Astrocyte of the spinal cord (primary cell): ENCODE measurements at regions not wholly inside any gene's neighbourhood (a gene's known extent, or its start where the extent isn't known, plus 50 kb on each side); places are given as distances from the start of the nearest gene placed in this dataset.

Experiments used
- DNase-seq: peaks from one replicate; pipeline ENCODE4 v3.0.0; 2011; ENCODE audit warnings: low read depth, low spot score
- H3K4me3 ChIP-seq: 2 replicates; pipeline ENCODE4 v1.5.1; 2011; ENCODE audit warnings: low read depth, mild to moderate bottlenecking, low read length, moderate library complexity
- in situ Hi-C: cut with HindIII; loops from 2 replicates; pipeline ENCODE4 v1.10.0; 2017; ENCODE audit warnings: low sequenced_read_pairs
- TF ChIP-seq, protein P1 (sequence below): IDR thresholded peaks from 2 replicates; pipeline ENCODE4 v1.5.1; 2012; ENCODE audit warnings: low read depth, mild to moderate bottlenecking, low read length, inconsistent platforms

DNA sequence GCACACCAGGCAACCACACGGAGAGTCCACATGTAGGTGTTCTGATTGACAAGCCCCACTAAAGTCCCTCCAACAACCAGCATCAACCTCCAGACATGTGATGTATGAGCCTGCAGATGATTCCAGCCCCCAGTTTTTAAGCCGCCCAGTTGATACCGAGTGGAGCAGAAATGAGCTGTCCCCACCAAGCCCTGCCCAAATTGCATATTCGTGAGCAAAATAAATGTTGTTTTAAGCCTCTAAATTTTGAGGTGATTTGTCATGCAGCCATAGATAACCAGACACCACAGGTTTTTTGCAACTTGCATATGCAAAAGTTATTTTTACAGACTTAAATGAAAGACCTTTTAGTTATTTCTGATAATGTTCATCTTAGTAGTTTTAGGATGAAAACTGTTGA lies 187.7 kb downstream of the PIK3R1 start:
- DNase-seq = no peak
- in situ Hi-C loops = no loop called here
- TF ChIP-seq, protein P1, sequence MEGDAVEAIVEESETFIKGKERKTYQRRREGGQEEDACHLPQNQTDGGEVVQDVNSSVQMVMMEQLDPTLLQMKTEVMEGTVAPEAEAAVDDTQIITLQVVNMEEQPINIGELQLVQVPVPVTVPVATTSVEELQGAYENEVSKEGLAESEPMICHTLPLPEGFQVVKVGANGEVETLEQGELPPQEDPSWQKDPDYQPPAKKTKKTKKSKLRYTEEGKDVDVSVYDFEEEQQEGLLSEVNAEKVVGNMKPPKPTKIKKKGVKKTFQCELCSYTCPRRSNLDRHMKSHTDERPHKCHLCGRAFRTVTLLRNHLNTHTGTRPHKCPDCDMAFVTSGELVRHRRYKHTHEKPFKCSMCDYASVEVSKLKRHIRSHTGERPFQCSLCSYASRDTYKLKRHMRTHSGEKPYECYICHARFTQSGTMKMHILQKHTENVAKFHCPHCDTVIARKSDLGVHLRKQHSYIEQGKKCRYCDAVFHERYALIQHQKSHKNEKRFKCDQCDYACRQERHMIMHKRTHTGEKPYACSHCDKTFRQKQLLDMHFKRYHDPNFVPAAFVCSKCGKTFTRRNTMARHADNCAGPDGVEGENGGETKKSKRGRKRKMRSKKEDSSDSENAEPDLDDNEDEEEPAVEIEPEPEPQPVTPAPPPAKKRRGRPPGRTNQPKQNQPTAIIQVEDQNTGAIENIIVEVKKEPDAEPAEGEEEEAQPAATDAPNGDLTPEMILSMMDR = no peak
- H3K4me3 ChIP-seq = no peak overlapping the region

DNA sequence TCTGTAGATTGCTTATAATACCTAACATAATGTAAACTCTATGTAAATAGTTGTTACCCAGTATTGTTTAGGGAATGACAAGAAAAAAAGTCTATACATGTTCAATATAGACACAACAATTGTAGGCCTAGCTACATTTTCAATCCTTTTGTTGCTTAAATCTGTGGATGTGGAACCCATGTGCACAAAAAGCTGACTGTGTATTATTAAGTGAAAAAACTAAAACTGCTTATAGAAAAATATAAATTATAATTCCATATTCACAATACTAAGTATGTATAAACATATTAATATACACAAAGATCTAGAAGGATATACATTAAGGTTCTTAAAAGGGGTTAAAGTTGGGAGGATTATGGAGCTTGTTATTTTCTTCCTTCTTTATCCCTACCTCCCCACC lies 188.7 kb downstream of the PIK3R1 start:
- in situ Hi-C loops = no loop called here
- DNase-seq = no peak
- TF ChIP-seq, protein P1 = no peak
- no peak overlapping the region for H3K4me3 ChIP-seq

- in situ Hi-C loops = no loop called here
- H3K4me3 ChIP-seq = no peak overlapping the region
- TF ChIP-seq, protein P1 = no peak
- DNase-seq = no peak
Observed at GRCh38 chr5:68405026-68405684, 189.6 kb downstream of the PIK3R1 start.

DNA sequence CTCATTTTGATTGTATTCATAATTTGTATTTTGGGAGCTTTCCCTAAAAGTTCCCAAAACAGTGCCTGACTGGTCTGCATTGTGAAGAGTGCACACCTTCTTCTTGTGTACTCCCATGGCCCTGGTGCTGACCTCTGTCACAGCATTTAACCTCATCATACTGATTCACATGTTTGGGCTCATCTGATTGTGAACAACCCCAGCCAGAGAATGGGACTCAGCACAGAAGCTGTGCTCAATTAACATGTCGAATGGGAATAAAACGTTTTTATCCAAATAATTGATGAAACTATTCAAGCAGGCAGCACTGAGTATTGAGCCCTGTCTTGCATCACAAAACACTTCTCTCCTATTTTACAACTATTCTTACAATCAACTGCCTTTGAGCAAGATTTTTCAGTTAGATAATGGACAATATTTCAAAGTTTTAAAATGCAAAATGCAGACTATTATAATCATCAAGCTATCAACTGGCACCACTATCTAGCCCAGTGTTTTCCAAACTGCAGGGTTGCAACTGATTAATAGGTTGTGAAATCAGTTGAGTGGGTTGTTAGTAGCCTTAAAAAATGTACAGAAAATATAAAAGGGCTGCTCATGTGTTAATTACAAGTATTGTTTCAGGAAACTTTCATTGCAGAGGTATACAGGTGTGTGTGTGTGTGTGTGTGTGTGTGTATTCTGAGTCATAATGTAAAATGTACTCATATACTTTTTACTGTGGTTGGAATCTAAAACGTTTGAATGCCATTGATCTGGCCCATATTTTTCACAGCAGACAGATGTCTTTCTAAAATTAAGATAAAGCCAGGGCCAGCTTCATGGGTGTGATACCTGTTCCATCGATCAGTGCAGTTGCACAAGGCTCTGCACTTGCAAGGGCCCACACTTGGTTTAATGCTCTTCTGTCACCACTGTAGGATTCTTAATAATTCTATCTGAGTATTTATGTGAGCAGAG lies 190.5 kb downstream of the PIK3R1 start:
- H3K4me3 ChIP-seq = no peak overlapping the region
- TF ChIP-seq, protein P1 = no peak
- in situ Hi-C loops = no loop called here
- DNase-seq = no peak

DNA sequence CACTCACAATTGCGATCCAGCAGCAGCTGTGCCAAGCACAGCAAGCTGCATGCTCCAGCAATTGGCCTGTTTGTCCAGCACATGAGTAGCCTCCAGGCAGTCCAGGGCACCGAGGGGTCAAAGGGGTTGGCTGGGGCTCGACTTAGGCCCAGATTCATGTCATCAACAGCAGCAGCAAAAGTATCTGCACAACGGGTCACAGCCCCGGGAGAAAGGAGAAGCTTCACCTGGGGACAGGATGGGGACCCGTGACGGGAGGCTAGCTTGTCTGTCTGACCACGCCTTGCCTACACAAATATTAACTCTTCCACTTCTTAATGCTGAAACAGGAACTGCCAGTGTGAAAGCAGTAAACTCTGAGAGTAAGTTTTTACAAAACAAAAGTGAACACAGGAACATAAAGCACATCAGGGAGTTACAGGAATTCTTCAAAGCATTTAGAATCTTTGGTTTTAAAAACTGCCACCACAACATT lies 191.2 kb downstream of the PIK3R1 start:
- in situ Hi-C loops = no loop called here
- no peak overlapping the region for H3K4me3 ChIP-seq
- DNase-seq = no peak

More for the DNA sequence above, 191.2 kb downstream of the PIK3R1 start:
- TF ChIP-seq, protein P1 = no peak
